ENCODE measurements at regions not wholly inside any gene's neighbourhood (a gene's known extent, or its start where the extent isn't known, plus 50 kb on each side); places are given as distances from the start of the nearest gene placed in this dataset.

- Histone ChIP-seq H3K9me3 (ENCODE audit: control extremely low read depth in 1 of 3, control insufficient read depth in 2 of 3, insufficient read depth in 1 of 3, low read length in 2 of 3) (peaks cover 0 to 9% (median 0%) of the 10 kb centered on the region in 3 donors), H4K20me1 (ENCODE audit: control insufficient read depth, insufficient read depth, low read length, poor library complexity, severe bottlenecking) (no peaks in the 10 kb centered on the region), H3K4me1 (ENCODE audit: control insufficient read depth in 2 of 2, insufficient read depth in 2 of 2, low read length in 2 of 2) (no peaks in the 10 kb centered on the region), H3K4me3 (ENCODE audit: control extremely low read depth in 1 of 5, extremely low read depth in 1 of 5, insufficient read depth in 1 of 5, low read depth in 2 of 5, low read length in 4 of 5) (no peak overlapping the region), H3K9ac (ENCODE audit: low read length) (no peak overlapping the region), H2AFZ (ENCODE audit: insufficient read depth, low read depth, low read length, poor library complexity, severe bottlenecking) (no peak overlapping the region), H3K79me2 (ENCODE audit: control insufficient read depth, insufficient read depth, low read length) (no peaks in the 10 kb centered on the region), H3K27me3 (replicated peaks in 1 of 4; ENCODE audit: control extremely low read depth in 1 of 4, control insufficient read depth in 3 of 4, insufficient read depth in 4 of 4, low read length in 3 of 4) (peaks cover 0 to 2% (median 0%) of the 10 kb centered on the region in 4 experiments), H3K4me2 (replicated peaks; ENCODE audit: low read depth, low read length, poor library complexity, severe bottlenecking) (no peak overlapping the region), H3K36me3 (replicated peaks in 1 of 2; ENCODE audit: control extremely low read depth in 1 of 2, control insufficient read depth in 1 of 2, extremely low read depth in 1 of 2, insufficient read depth in 2 of 2, low read length in 1 of 2) (no peaks in the 10 kb centered on the region), H3K27ac (ENCODE audit: low read length in 2 of 2) (no peak overlapping the region)
- H3K4me3 Mint-ChIP-seq, result no peak overlapping the region
- intact Hi-C loops (cut with micrococcal nuclease), result no loop called here
- ATAC-seq (ENCODE audit: low read depth) (no peak), DNase-seq (no peak)
- no peaks in the 10 kb centered on the region for H3K9me3 Mint-ChIP-seq (ENCODE audit: insufficient read depth)
- 87% methylated on average over 5 of the region's 8 CpGs for WGBS (ENCODE audit: insufficient coverage)
- ChIA-PET POLR2A (no interaction called here), CTCF (no interaction called here)
- H3K4me1 Mint-ChIP-seq, result no peaks in the 10 kb centered on the region
- H3K27ac Mint-ChIP-seq, result no peak overlapping the region
- TF ChIP-seq CTCF (IDR thresholded peaks at IDR 0.05) (no peak), EZH2 (IDR thresholded peaks at IDR 0.05; ENCODE audit: borderline replicate concordance, insufficient read depth, low read depth, low read length, poor library complexity, severe bottlenecking) (no peak)
- peaks cover 21% of the 10 kb centered on the region for H3K27me3 Mint-ChIP-seq
Observed at GRCh38 chr14:23899788-23900187, 53.8 kb upstream of the DHRS4 start.

DNA sequence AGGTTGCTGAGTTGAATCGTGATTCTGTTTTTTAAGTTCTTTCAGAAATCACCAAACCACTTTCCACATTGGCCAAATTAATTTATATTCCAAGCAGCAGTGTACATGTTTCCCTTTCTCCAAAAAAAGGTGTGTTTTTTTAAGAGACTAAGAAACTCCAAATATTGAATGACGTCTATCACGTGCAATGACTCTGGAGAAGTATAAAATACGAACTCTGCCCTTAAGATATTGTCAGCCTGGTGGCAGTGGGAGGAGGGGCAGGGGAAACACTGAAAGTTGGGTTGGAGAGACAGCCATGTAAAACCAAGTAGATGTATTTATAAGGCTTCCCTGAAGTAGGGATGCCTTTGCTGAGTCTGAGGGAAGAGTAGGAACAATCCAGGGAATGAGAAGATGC lies 50.1 kb upstream of the DHRS4 start:
- Histone ChIP-seq H3K27ac (ENCODE audit: low read length in 2 of 2) (no peak overlapping the region), H3K36me3 (replicated peaks in 1 of 2; ENCODE audit: control extremely low read depth in 1 of 2, control insufficient read depth in 1 of 2, extremely low read depth in 1 of 2, insufficient read depth in 2 of 2, low read length in 1 of 2) (no peaks in the 10 kb centered on the region), H3K9ac (ENCODE audit: low read length) (no peak overlapping the region), H3K4me3 (ENCODE audit: control extremely low read depth in 1 of 5, extremely low read depth in 1 of 5, insufficient read depth in 1 of 5, low read depth in 2 of 5, low read length in 4 of 5) (no peak overlapping the region), H3K9me3 (ENCODE audit: control extremely low read depth in 1 of 3, control insufficient read depth in 2 of 3, insufficient read depth in 1 of 3, low read length in 2 of 3) (peaks cover 0 to 7% (median 0%) of the 10 kb centered on the region in 3 donors), H3K4me2 (replicated peaks; ENCODE audit: low read depth, low read length, poor library complexity, severe bottlenecking) (no peak overlapping the region), H4K20me1 (ENCODE audit: control insufficient read depth, insufficient read depth, low read length, poor library complexity, severe bottlenecking) (no peaks in the 10 kb centered on the region), H2AFZ (ENCODE audit: insufficient read depth, low read depth, low read length, poor library complexity, severe bottlenecking) (no peak overlapping the region), H3K4me1 (ENCODE audit: control insufficient read depth in 2 of 2, insufficient read depth in 2 of 2, low read length in 2 of 2) (no peaks in the 10 kb centered on the region), H3K79me2 (ENCODE audit: control insufficient read depth, insufficient read depth, low read length) (no peaks in the 10 kb centered on the region), H3K27me3 (replicated peaks in 1 of 4; ENCODE audit: control extremely low read depth in 1 of 4, control insufficient read depth in 3 of 4, insufficient read depth in 4 of 4, low read length in 3 of 4) (peaks cover 0 to 8% (median 0%) of the 10 kb centered on the region in 4 experiments)
- Mint-ChIP-seq H3K4me1 (no peaks in the 10 kb centered on the region), H3K27me3 (peaks cover 40% of the 10 kb centered on the region), H3K4me3 (no peak overlapping the region), H3K9me3 (ENCODE audit: insufficient read depth) (no peaks in the 10 kb centered on the region), H3K27ac (no peak overlapping the region)
- CTCF ChIA-PET, result no interaction called here
- intact Hi-C loops (cut with micrococcal nuclease), result no loop called here
- WGBS (ENCODE audit: insufficient coverage), result 90% methylated on average over 3 of the region's 4 CpGs
- POLR2A ChIA-PET, result no interaction called here
- TF ChIP-seq EZH2 (IDR thresholded peaks at IDR 0.05; ENCODE audit: borderline replicate concordance, insufficient read depth, low read depth, low read length, poor library complexity, severe bottlenecking) (no peak), CTCF (IDR thresholded peaks at IDR 0.05) (no peak)
- DNase-seq (no peak), ATAC-seq (ENCODE audit: low read depth) (no peak)

Measured in B cell (primary cell).